ENCODE measurements at regions not wholly inside any gene's neighbourhood (a gene's known extent, or its start where the extent isn't known, plus 50 kb on each side); places are given as distances from the start of the nearest gene placed in this dataset.

GRCh38 chr14:45790293-45790692 lies 537.3 kb upstream of the MIS18BP1 start:
- TF ChIP-seq CEBPB (IDR thresholded peaks at IDR 0.05; ENCODE audit: low read depth, low read length) (no peak), HDAC6 (IDR thresholded peaks at IDR 0.05; ENCODE audit: low read depth, low read length) (no peak), TAF1 (IDR thresholded peaks at IDR 0.05; ENCODE audit: low read depth, low read length) (no peak)

Data from H1 (cell line).